Neural cell (in vitro differentiated cells): ENCODE measurements at regions not wholly inside any gene's neighbourhood (a gene's known extent, or its start where the extent isn't known, plus 50 kb on each side); places are given as distances from the start of the nearest gene placed in this dataset.

ENCODE experiments used
- H2AFZ ChIP-seq: fragments of 200-600, 300-800 bp; sonication (generic), shearing (Covaris generic); 2 replicates; pipeline ENCODE4 v1.6.0; 2014; ENCODE audit warnings: low read depth, mild to moderate bottlenecking, antibody characterized with exemption, low read length, moderate library complexity
- H3F3A ChIP-seq: fragments of 200-600 bp; shearing (Covaris generic); 2 replicates; pipeline ENCODE4 v1.6.1; 2016; ENCODE audit warnings: mild to moderate bottlenecking, moderate library complexity, mixed read lengths, antibody characterized with exemption, low read length; ENCODE audit not compliant: insufficient read depth, poor library complexity, severe bottlenecking
- H3K27ac ChIP-seq: fragments of 200-600, 300-800 bp; sonication (generic), shearing (Covaris generic); 2 replicates; pipeline ENCODE4 v1.5.1; 2014; ENCODE audit warnings: mild to moderate bottlenecking, low read length, moderate library complexity
- H3K27me3 ChIP-seq: fragments of 300-800, 200-600 bp; sonication (generic), shearing (Covaris generic); 2 replicates; pipeline ENCODE4 v1.6.0; 2014; ENCODE audit warnings: mild to moderate bottlenecking, low read depth, low read length, moderate library complexity; ENCODE audit not compliant: insufficient read depth
- H3K36me3 ChIP-seq: fragments of 300-800, 200-600 bp; sonication (generic), shearing (Covaris generic); 2 replicates; pipeline ENCODE4 v1.5.1; 2014; ENCODE audit warnings: mild to moderate bottlenecking, antibody characterized with exemption, low read length, moderate library complexity; ENCODE audit not compliant: insufficient read depth
- H3K4me2 ChIP-seq: fragments of 300-800, 200-600 bp; sonication (generic), shearing (Covaris generic); 2 replicates; pipeline ENCODE4 v1.6.0; 2014; ENCODE audit warnings: mild to moderate bottlenecking, low read length
- H3K4me3 ChIP-seq: fragments of 300-800, 200-600 bp; sonication (generic), shearing (Covaris generic); 2 replicates; pipeline ENCODE4 v1.5.1; 2014; ENCODE audit warnings: mild to moderate bottlenecking, low read length, moderate library complexity
- H3K79me2 ChIP-seq: fragments of 200-600 bp; shearing (Covaris generic); replicated peaks from 2 replicates; pipeline ENCODE4 v1.6.0; 2014; ENCODE audit warnings: mild to moderate bottlenecking, low read length, moderate library complexity; ENCODE audit not compliant: insufficient read depth
- H3K9ac ChIP-seq: fragments of 300-800, 200-600 bp; sonication (generic), shearing (Covaris generic); 2 replicates; pipeline ENCODE4 v1.6.1; 2016; ENCODE audit warnings: mild to moderate bottlenecking, low read length, mixed read lengths
- H3K9me2 ChIP-seq: fragments of 200-600 bp; shearing (Covaris generic); 2 replicates; pipeline ENCODE4 v1.6.1; 2016; ENCODE audit warnings: mild to moderate bottlenecking, low read length, mixed read lengths; ENCODE audit not compliant: insufficient read depth
- H3K9me3 ChIP-seq: fragments of 200-600, 300-800 bp; sonication (generic), shearing (Covaris generic); 2 replicates; pipeline ENCODE4 v1.6.1; 2016; ENCODE audit warnings: mild to moderate bottlenecking, mixed run types, low read length, moderate library complexity, mixed read lengths
- H4K20me1 ChIP-seq: fragments of 200-600 bp; shearing (Covaris generic); 2 replicates; pipeline ENCODE4 v1.6.1; 2016; ENCODE audit warnings: mild to moderate bottlenecking, mixed run types; ENCODE audit not compliant: insufficient read depth
- EP300 ChIP-seq: fragments of 450-650 bp; conservative IDR thresholded peaks from 2 replicates; pipeline ENCODE4 v1.6.1; 2014; ENCODE audit warnings: antibody characterized with exemption, mild to moderate bottlenecking, moderate library complexity; ENCODE audit not compliant: poor library complexity, severe bottlenecking
- EZH2 ChIP-seq: fragments of 200-600, 300-800 bp; shearing (Covaris generic), sonication (generic); IDR thresholded peaks from 2 replicates; pipeline ENCODE4 v1.6.1; 2014; ENCODE audit warnings: antibody characterized with exemption, low read length, borderline replicate concordance, mild to moderate bottlenecking; ENCODE audit not compliant: insufficient read depth, poor library complexity, severe bottlenecking
- MXI1 ChIP-seq: fragments of 450-650 bp; conservative IDR thresholded peaks from 2 replicates; pipeline ENCODE4 v1.6.1; 2014; ENCODE audit warnings: antibody characterized with exemption, mild to moderate bottlenecking; ENCODE audit not compliant: poor library complexity, severe bottlenecking
- POLR2AphosphoS5 ChIP-seq: IDR thresholded peaks from 2 replicates; pipeline ENCODE4 v1.6.1; 2012
- RAD21 ChIP-seq: fragments of 450-650 bp; conservative IDR thresholded peaks from 2 replicates; pipeline ENCODE4 v1.6.1; 2014; ENCODE audit warnings: antibody characterized with exemption, mild to moderate bottlenecking, moderate library complexity
- SMC3 ChIP-seq: fragments of 450-650 bp; conservative IDR thresholded peaks from 2 replicates; pipeline ENCODE4 v1.6.1; 2014; ENCODE audit warnings: antibody characterized with exemption, mild to moderate bottlenecking, moderate library complexity; ENCODE audit not compliant: poor library complexity
- TAF1 ChIP-seq: IDR thresholded peaks from 2 replicates; pipeline ENCODE4 v1.6.1; 2012; ENCODE audit warnings: low read depth
- TF ChIP-seq, protein P1 (sequence below): fragments of 450-650 bp; IDR thresholded peaks from 2 replicates; pipeline ENCODE4 v1.5.1; 2014; ENCODE audit warnings: antibody characterized with exemption, mild to moderate bottlenecking, moderate library complexity; ENCODE audit not compliant: poor library complexity, severe bottlenecking
- TF ChIP-seq, protein P2 (sequence below): IDR thresholded peaks from 2 replicates; pipeline ENCODE4 v1.6.1; 2012; ENCODE audit warnings: borderline replicate concordance

DNA sequence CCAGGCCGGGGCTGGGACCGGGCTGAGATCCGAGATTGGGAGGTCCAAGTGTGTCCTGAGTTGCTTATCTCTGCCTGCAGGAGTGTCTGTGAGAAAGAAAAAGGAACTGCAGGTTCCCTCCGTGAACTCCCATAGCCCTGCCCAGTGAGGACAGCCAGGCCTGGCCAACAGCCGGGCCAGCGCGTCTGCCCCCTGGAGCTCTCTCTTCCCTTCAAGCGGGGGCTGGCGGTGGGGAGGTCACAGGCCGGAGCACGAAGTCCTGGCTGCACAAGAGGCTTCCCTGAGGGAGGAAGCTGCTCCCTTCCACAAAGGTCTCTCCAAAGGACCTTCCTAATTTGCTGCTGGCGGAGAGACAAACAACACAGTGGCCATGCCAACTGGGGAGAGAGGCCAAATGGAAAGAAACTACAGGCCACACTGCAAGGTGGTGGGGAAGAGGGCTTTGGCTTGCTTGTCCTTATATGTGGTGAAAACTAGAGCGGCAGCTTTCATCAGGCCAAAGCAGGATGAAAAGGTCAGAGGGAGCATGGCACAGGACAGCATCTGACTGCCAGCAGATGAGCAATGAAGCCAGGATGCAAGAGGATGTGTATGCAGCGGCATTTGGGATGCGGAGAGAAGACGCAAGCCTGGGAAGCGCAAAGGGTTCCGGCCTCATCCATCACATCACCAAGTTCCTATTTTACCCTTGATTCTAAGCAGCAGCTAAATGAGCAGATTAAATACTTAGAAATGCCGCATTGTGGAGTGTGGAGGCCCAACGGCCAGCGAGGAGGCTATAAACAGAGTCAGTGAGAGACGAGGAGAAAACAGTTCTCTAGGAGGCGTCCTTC lies 260.0 kb downstream of the ERMARD start:
- Histone ChIP-seq H3K4me2 (no peak overlapping the region), H3K36me3 (no peaks in the 10 kb centered on the region)

GRCh38 chr6:170010665-170011203 lies 259.3 kb downstream of the ERMARD start:
- no peaks in the 10 kb centered on the region for H3K9me2 ChIP-seq
- no peak overlapping the region for H3K27ac ChIP-seq
- H3K4me2 ChIP-seq, result no peak overlapping the region
- no peaks in the 10 kb centered on the region for H3K79me2 ChIP-seq
- no peaks in the 10 kb centered on the region for H3K27me3 ChIP-seq
- no peak overlapping the region for H3K4me3 ChIP-seq
- TF ChIP-seq, protein P1, sequence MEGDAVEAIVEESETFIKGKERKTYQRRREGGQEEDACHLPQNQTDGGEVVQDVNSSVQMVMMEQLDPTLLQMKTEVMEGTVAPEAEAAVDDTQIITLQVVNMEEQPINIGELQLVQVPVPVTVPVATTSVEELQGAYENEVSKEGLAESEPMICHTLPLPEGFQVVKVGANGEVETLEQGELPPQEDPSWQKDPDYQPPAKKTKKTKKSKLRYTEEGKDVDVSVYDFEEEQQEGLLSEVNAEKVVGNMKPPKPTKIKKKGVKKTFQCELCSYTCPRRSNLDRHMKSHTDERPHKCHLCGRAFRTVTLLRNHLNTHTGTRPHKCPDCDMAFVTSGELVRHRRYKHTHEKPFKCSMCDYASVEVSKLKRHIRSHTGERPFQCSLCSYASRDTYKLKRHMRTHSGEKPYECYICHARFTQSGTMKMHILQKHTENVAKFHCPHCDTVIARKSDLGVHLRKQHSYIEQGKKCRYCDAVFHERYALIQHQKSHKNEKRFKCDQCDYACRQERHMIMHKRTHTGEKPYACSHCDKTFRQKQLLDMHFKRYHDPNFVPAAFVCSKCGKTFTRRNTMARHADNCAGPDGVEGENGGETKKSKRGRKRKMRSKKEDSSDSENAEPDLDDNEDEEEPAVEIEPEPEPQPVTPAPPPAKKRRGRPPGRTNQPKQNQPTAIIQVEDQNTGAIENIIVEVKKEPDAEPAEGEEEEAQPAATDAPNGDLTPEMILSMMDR, result no peak
- TF ChIP-seq MXI1 (no peak), POLR2AphosphoS5 (no peak), RAD21 (no peak), SMC3 (no peak), TAF1 (no peak), EP300 (no peak), EZH2 (no peak)
- TF ChIP-seq, protein P2, sequence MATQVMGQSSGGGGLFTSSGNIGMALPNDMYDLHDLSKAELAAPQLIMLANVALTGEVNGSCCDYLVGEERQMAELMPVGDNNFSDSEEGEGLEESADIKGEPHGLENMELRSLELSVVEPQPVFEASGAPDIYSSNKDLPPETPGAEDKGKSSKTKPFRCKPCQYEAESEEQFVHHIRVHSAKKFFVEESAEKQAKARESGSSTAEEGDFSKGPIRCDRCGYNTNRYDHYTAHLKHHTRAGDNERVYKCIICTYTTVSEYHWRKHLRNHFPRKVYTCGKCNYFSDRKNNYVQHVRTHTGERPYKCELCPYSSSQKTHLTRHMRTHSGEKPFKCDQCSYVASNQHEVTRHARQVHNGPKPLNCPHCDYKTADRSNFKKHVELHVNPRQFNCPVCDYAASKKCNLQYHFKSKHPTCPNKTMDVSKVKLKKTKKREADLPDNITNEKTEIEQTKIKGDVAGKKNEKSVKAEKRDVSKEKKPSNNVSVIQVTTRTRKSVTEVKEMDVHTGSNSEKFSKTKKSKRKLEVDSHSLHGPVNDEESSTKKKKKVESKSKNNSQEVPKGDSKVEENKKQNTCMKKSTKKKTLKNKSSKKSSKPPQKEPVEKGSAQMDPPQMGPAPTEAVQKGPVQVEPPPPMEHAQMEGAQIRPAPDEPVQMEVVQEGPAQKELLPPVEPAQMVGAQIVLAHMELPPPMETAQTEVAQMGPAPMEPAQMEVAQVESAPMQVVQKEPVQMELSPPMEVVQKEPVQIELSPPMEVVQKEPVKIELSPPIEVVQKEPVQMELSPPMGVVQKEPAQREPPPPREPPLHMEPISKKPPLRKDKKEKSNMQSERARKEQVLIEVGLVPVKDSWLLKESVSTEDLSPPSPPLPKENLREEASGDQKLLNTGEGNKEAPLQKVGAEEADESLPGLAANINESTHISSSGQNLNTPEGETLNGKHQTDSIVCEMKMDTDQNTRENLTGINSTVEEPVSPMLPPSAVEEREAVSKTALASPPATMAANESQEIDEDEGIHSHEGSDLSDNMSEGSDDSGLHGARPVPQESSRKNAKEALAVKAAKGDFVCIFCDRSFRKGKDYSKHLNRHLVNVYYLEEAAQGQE, result no peak
- H2AFZ ChIP-seq, result no peak overlapping the region
- no peaks in the 10 kb centered on the region for H4K20me1 ChIP-seq
- peaks cover 6% of the 10 kb centered on the region for H3F3A ChIP-seq
- no peaks in the 10 kb centered on the region for H3K36me3 ChIP-seq
- H3K9me3 ChIP-seq, result no peaks in the 10 kb centered on the region
- H3K9ac ChIP-seq, result no peak overlapping the region

More for the DNA sequence above, 260.0 kb downstream of the ERMARD start:
- H3K27me3 ChIP-seq, result no peaks in the 10 kb centered on the region
- peaks cover 3% of the 10 kb centered on the region for H3F3A ChIP-seq
- no peak overlapping the region for H3K4me3 ChIP-seq
- no peaks in the 10 kb centered on the region for H3K9me3 ChIP-seq
- no peak overlapping the region for H3K9ac ChIP-seq
- TF ChIP-seq TAF1 (no peak), POLR2AphosphoS5 (no peak), EZH2 (no peak), MXI1 (no peak), RAD21 (no peak), EP300 (no peak), SMC3 (no peak)
- TF ChIP-seq, protein P1, result no peak
- TF ChIP-seq, protein P2, result no peak
- H3K27ac ChIP-seq, result no peak overlapping the region
- no peaks in the 10 kb centered on the region for H3K79me2 ChIP-seq
- H2AFZ ChIP-seq, result no peak overlapping the region
- no peaks in the 10 kb centered on the region for H4K20me1 ChIP-seq
- no peaks in the 10 kb centered on the region for H3K9me2 ChIP-seq
